ENCODE measurements at regions not wholly inside any gene's neighbourhood (a gene's known extent, or its start where the extent isn't known, plus 50 kb on each side); places are given as distances from the start of the nearest gene placed in this dataset.

DNA sequence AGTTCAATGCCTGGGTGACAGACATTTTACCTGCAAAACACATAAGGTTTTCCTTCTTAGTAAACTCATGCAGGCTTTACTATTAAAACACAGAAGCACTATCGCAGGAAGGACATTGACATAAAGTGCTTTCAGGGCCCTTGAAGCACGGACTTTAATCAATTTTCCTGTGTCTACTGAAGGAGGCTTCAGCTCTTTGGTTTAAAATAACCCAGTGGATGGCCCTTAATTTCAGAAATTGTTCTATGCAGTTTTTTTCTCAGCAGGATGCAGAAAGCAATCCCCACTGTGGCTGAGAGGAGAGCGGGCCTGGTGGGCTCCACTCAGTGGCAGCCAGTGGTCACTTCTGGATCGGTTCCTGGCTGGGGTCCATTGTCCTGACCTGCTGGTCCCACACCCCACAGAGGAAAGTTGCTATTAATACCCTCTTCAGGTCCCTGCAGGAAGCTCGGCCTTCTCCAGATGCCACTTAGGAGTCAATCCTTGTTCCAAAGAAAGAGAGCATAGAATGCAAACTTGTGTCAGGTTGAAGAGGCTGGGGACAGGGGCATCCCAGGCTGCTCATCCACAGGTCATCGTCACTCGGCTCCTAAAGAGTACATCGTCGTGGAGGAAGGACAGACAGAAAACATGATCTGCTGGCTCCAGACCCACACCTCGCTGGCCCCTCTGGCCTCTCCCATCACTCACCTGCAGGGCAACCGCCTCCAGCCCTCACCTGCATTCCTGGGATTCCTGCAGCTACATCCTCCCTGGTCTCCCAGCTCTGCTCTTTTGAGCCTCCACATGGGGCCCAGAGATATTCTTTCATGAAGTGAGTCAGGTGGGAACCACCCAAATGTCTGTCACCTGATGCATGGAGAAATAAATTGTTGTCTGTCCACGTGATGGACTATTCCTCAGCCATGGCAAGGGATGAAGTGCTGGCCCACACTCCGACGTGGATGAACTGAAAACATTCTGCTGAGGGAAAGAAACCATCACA, 153.1 kb downstream of the PSMG1 start:
- H3K4me1 ChIP-seq (ENCODE audit: low read length): no peaks in the 10 kb centered on the region
- no peak overlapping the region for H2AFZ ChIP-seq (ENCODE audit: low read length)
- no peak overlapping the region for H3K27ac ChIP-seq (ENCODE audit: low read length)
- H3K9me2 ChIP-seq (replicated peaks; ENCODE audit: insufficient read depth, low read length): no peaks in the 10 kb centered on the region
- no peak for TF ChIP-seq EZH2phosphoT487 (IDR thresholded peaks at IDR 0.05; ENCODE audit: low read length)
- TF ChIP-seq, protein P1, sequence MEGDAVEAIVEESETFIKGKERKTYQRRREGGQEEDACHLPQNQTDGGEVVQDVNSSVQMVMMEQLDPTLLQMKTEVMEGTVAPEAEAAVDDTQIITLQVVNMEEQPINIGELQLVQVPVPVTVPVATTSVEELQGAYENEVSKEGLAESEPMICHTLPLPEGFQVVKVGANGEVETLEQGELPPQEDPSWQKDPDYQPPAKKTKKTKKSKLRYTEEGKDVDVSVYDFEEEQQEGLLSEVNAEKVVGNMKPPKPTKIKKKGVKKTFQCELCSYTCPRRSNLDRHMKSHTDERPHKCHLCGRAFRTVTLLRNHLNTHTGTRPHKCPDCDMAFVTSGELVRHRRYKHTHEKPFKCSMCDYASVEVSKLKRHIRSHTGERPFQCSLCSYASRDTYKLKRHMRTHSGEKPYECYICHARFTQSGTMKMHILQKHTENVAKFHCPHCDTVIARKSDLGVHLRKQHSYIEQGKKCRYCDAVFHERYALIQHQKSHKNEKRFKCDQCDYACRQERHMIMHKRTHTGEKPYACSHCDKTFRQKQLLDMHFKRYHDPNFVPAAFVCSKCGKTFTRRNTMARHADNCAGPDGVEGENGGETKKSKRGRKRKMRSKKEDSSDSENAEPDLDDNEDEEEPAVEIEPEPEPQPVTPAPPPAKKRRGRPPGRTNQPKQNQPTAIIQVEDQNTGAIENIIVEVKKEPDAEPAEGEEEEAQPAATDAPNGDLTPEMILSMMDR (IDR thresholded peaks at IDR 0.05; ENCODE audit: low read length): no peak
- no peak for TF ChIP-seq EZH2 (optimal IDR thresholded peaks at IDR 0.05; ENCODE audit: low read depth, low read length)
- H3K36me3 ChIP-seq (replicated peaks; ENCODE audit: insufficient read depth, low read length): no peaks in the 10 kb centered on the region
- H3K9me3 ChIP-seq (replicated peaks; ENCODE audit: insufficient read depth, low read length): no peaks in the 10 kb centered on the region; the same call in 1 of the 2 replicates
- H3K9ac ChIP-seq (ENCODE audit: low read length): no peak overlapping the region
- no peaks in the 10 kb centered on the region for H4K20me1 ChIP-seq (ENCODE audit: insufficient read depth, low read length)
- H3K4me2 ChIP-seq (ENCODE audit: low read depth, low read length): no peak overlapping the region
- H3K27me3 ChIP-seq (replicated peaks; ENCODE audit: insufficient read depth, low read length): 0 out of 2 replicates have a peak, but pooled peaks cover 3% of the 10 kb centered on the region
- no peak overlapping the region for H3K4me3 ChIP-seq (ENCODE audit: low read length)
- no peaks in the 10 kb centered on the region for H3F3A ChIP-seq (ENCODE audit: insufficient read depth, low read length)
- H3K79me2 ChIP-seq (ENCODE audit: low read length): no peaks in the 10 kb centered on the region
- DNase-seq: no peak

DNA sequence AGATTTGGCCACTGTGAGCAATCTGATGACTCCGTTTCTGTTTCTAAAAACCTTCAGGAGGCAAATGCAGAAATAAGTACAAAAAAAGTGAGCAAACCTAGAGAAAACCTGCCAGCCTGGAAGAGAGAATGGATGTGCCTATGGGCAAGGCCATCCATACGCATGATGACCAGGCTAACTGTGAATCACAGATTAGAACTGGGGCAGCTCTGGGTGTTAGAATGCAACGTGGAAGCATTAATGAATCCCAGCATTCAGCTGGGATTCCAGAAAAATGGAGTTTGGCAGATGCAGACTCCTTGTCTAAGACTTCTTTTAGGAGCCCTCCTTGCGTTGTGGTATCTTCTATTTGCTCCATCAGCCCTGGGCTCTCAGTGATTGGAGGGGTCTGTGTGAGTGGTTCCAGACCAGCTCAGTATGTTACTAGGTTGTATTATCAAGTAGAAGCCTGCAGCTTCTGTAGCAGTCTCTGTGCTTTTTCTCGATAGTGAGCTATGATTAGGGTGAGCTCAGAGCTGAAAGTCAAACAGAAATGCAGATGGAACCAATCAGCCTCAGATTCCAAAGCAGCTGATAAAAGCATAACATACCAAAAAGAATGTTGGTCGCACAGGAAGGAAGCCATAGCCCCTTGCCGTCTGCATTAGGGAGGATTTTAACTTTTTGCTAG, 154.0 kb downstream of the PSMG1 start:
- no peak overlapping the region for H3K4me2 ChIP-seq (ENCODE audit: low read depth, low read length)
- H3K36me3 ChIP-seq (replicated peaks; ENCODE audit: insufficient read depth, low read length): no peaks in the 10 kb centered on the region
- H3K9ac ChIP-seq (ENCODE audit: low read length): no peak overlapping the region
- H3K9me2 ChIP-seq (replicated peaks; ENCODE audit: insufficient read depth, low read length): no peaks in the 10 kb centered on the region
- H3K9me3 ChIP-seq (replicated peaks; ENCODE audit: insufficient read depth, low read length): no peaks in the 10 kb centered on the region; the same call in 1 of the 2 replicates
- H3K79me2 ChIP-seq (ENCODE audit: low read length): no peaks in the 10 kb centered on the region
- no peak overlapping the region for H3K27ac ChIP-seq (ENCODE audit: low read length)
- no peak overlapping the region for H2AFZ ChIP-seq (ENCODE audit: low read length)
- DNase-seq: no peak
- 0 out of 2 replicates have a peak, but pooled peaks cover 3% of the 10 kb centered on the region for H3K27me3 ChIP-seq (replicated peaks; ENCODE audit: insufficient read depth, low read length)
- TF ChIP-seq, protein P1 (IDR thresholded peaks at IDR 0.05; ENCODE audit: low read length): no peak
- no peak for TF ChIP-seq EZH2phosphoT487 (IDR thresholded peaks at IDR 0.05; ENCODE audit: low read length)
- TF ChIP-seq EZH2 (optimal IDR thresholded peaks at IDR 0.05; ENCODE audit: low read depth, low read length): no peak
- H3K4me3 ChIP-seq (ENCODE audit: low read length): no peak overlapping the region
- H3K4me1 ChIP-seq (ENCODE audit: low read length): no peaks in the 10 kb centered on the region
- H3F3A ChIP-seq (ENCODE audit: insufficient read depth, low read length): no peaks in the 10 kb centered on the region
- no peaks in the 10 kb centered on the region for H4K20me1 ChIP-seq (ENCODE audit: insufficient read depth, low read length)

DNA sequence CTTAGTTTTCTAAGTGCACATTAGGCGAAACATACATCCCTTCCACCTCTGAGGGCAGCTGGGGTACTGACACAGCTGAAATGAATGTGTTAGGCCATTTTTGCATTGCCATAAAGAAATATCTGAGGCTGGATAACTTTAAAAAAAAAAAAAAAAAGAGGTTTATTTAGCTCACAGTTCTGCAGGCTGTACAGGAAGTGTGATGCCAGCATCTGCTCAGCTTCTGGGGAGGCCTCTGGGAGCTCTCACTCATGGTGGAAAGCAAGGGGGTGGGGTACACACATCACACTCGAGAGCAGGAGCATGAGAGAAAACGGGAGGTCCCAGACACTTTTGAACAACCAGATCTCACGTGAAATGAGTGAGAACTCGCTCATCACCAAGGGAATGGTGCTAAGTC, 158.1 kb downstream of the PSMG1 start:
- no peaks in the 10 kb centered on the region for H3K79me2 ChIP-seq (ENCODE audit: low read length)
- H3K9me3 ChIP-seq (replicated peaks; ENCODE audit: insufficient read depth, low read length): no peaks in the 10 kb centered on the region; the same call in 1 of the 2 replicates
- H4K20me1 ChIP-seq (ENCODE audit: insufficient read depth, low read length): no peaks in the 10 kb centered on the region
- no peak overlapping the region for H2AFZ ChIP-seq (ENCODE audit: low read length)
- TF ChIP-seq EZH2 (optimal IDR thresholded peaks at IDR 0.05; ENCODE audit: low read depth, low read length) (no peak), EZH2phosphoT487 (IDR thresholded peaks at IDR 0.05; ENCODE audit: low read length) (no peak)
- TF ChIP-seq, protein P1 (IDR thresholded peaks at IDR 0.05; ENCODE audit: low read length): no peak
- H3K4me1 ChIP-seq (ENCODE audit: low read length): no peaks in the 10 kb centered on the region
- no peak overlapping the region for H3K27ac ChIP-seq (ENCODE audit: low read length)
- no peaks in the 10 kb centered on the region for H3K36me3 ChIP-seq (replicated peaks; ENCODE audit: insufficient read depth, low read length)
- no peak overlapping the region for H3K9ac ChIP-seq (ENCODE audit: low read length)
- H3K4me2 ChIP-seq (ENCODE audit: low read depth, low read length): no peak overlapping the region
- DNase-seq: no peak
- H3K9me2 ChIP-seq (replicated peaks; ENCODE audit: insufficient read depth, low read length): no peaks in the 10 kb centered on the region
- H3F3A ChIP-seq (ENCODE audit: insufficient read depth, low read length): no peaks in the 10 kb centered on the region
- H3K4me3 ChIP-seq (ENCODE audit: low read length): no peak overlapping the region
- peaks cover 21% of the 10 kb centered on the region for H3K27me3 ChIP-seq (replicated peaks; ENCODE audit: insufficient read depth, low read length)

Measured in MM.1S (cell line).